K562 (cell line): ENCODE measurements at regions not wholly inside any gene's neighbourhood (a gene's known extent, or its start where the extent isn't known, plus 50 kb on each side); places are given as distances from the start of the nearest gene placed in this dataset.
A peak's percentile ranks its signal among the peaks of the same experiment; 100 is the strongest.

Experiments used
- ATAC-seq: fragments of 200-7000 bp; cut with Tn5 transposase; 3 replicates; pipeline ENCODE4 v1.9.1; 2020; ENCODE audit warnings: moderate library complexity
- BruUV-seq: library from RNA; stranded (reverse); fragments of 400-500 nt; replicated peaks from 2 replicates; lab custom pipeline; 2021; lab: Mats Ljungman, UMichigan
- CTCF ChIA-PET: fragments of 300-600 bp; formaldehyde crosslinking; extraction: SDS; loops from one replicate; lab custom pipeline; 2021; ENCODE audit warnings: low intra/inter-chr PET ratio; lab: Yijun Ruan, JAX
- POLR2A ChIA-PET: fragments of 300-600, 350-650 bp; sonication (Branson Sonifier 250); formaldehyde crosslinking; extraction: SDS; loops from one replicate; lab custom pipeline; 2021; ENCODE audit warnings: antibody characterized with exemption, inconsistent platforms; lab: Yijun Ruan, JAX
- DNase-seq, 4 experiments: peaks; one replicate each; pipeline versions ENCODE4 v3.0.0 to v3.0.0-alpha.2; 2011 to 2018; ENCODE audit warnings: low spot score in 3 of 4, mixed read lengths in 3 of 4; ENCODE audit errors: extremely low read depth in 1 of 4
- FAIRE-seq: peaks from 2 replicates; lab custom pipeline; 2011; peaks lifted over from hg19 to GRCh38; lab: Jason Lieb, UNC
- H2AFZ ChIP-seq: 2 replicates; pipeline ENCODE4 v1.6.0; 2011; ENCODE audit warnings: low read depth, low read length, control low read depth, inconsistent platforms
- H3K27ac ChIP-seq: fragments of 200-600 bp; 3 replicates; pipeline ENCODE4 v1.8.0; 2011; ENCODE audit warnings: low read depth, mild to moderate bottlenecking, control low read depth, inconsistent platforms, low read length, moderate library complexity, mixed read lengths; ENCODE audit errors: extremely low read depth
- H3K27me3 ChIP-seq, 2 experiments: fragments of 300-600 bp in 1 of 2; 2 replicates in 1 of 2; 3 replicates in 1 of 2; pipeline versions ENCODE4 v1.6.0 to v1.8.0; 2011; ENCODE audit warnings: inconsistent platforms in 2 of 2, low read length in 2 of 2, mild to moderate bottlenecking in 1 of 2, mixed read lengths in 1 of 2, moderate library complexity in 1 of 2; ENCODE audit not compliant: control insufficient read depth in 2 of 2, insufficient read depth in 2 of 2
- H3K36me3 ChIP-seq: fragments of 300-600 bp; 3 replicates; pipeline ENCODE4 v1.8.0; 2011; ENCODE audit warnings: mild to moderate bottlenecking, low read length, inconsistent platforms; ENCODE audit not compliant: control insufficient read depth, insufficient read depth
- H3K4me1 ChIP-seq, 2 experiments: fragments of 200-600 bp in 1 of 2; replicated peaks in 1 of 2; 2 replicates in 1 of 2; 3 replicates in 1 of 2; pipeline versions ENCODE4 v1.5.1 to v1.8.0; 2011; ENCODE audit warnings: inconsistent platforms in 2 of 2, low read length in 2 of 2, mild to moderate bottlenecking in 1 of 2, mixed read lengths in 1 of 2, moderate library complexity in 1 of 2; ENCODE audit not compliant: control insufficient read depth in 2 of 2, insufficient read depth in 2 of 2
- H3K4me2 ChIP-seq: 2 replicates; pipeline ENCODE4 v1.6.1; 2011; ENCODE audit warnings: low read length, control low read depth, inconsistent platforms, mixed read lengths; ENCODE audit not compliant: insufficient read depth
- H3K4me3 ChIP-seq: fragments of 200-600 bp; sonication (generic), shearing (Covaris generic); 2 replicates; pipeline ENCODE4 v1.5.1; 2016; ENCODE audit warnings: control low read depth, inconsistent platforms
- H3K79me2 ChIP-seq: fragments of 200-600 bp; 3 replicates; pipeline ENCODE4 v1.8.0; 2011; ENCODE audit warnings: low read length, inconsistent platforms; ENCODE audit not compliant: control insufficient read depth, insufficient read depth
- H3K9ac ChIP-seq, 2 experiments: 2 replicates each; pipeline versions ENCODE4 v1.6.0 to v1.6.1; 2011; ENCODE audit warnings: low read depth in 2 of 2, low read length in 2 of 2, control low read depth in 1 of 2, inconsistent platforms in 1 of 2, mild to moderate bottlenecking in 1 of 2, mixed read lengths in 1 of 2; ENCODE audit not compliant: insufficient read depth in 1 of 2
- H3K9me1 ChIP-seq: one replicate; pipeline ENCODE4 v1.6.0; 2011; ENCODE audit warnings: inconsistent platforms, mild to moderate bottlenecking, low read length, moderate library complexity; ENCODE audit not compliant: control insufficient read depth, insufficient read depth
- H3K9me3 ChIP-seq: replicated peaks from 2 replicates; pipeline ENCODE4 v1.5.1; 2011; ENCODE audit warnings: low read depth, low read length, inconsistent platforms; ENCODE audit not compliant: control insufficient read depth, insufficient read depth
- H4K20me1 ChIP-seq: replicated peaks from 2 replicates; pipeline ENCODE4 v1.6.1; 2011; ENCODE audit warnings: low read length, inconsistent platforms, mixed read lengths; ENCODE audit not compliant: control insufficient read depth, insufficient read depth
- CEBPB ChIP-seq: fragments of 450-650 bp; IDR thresholded peaks from 2 replicates; pipeline ENCODE4 v1.6.1; 2016; ENCODE audit warnings: missing genetic modification characterization, missing compliant biosample characterization
- CHD2 ChIP-seq: IDR thresholded peaks from 2 replicates; pipeline ENCODE4 v1.6.1; 2011; ENCODE audit warnings: low read depth, low read length
- CTBP1 ChIP-seq: fragments of 450-650 bp; IDR thresholded peaks from 2 replicates; pipeline ENCODE4 v1.6.1; 2016; ENCODE audit warnings: borderline replicate concordance
- IRF2 ChIP-seq: sonication (generic); formaldehyde crosslinking; IDR thresholded peaks from 2 replicates; pipeline ENCODE4 v1.8.1; 2022; ENCODE audit warnings: mild to moderate bottlenecking, missing genetic modification reagents
- NFRKB ChIP-seq: fragments of 450-650 bp; IDR thresholded peaks from 2 replicates; pipeline ENCODE4 v1.6.1; 2016; ENCODE audit warnings: low read depth
- OTX1 ChIP-seq: fragments of 450-650 bp; formaldehyde crosslinking; IDR thresholded peaks from 2 replicates; pipeline ENCODE4 v1.4.0; 2022; ENCODE audit warnings: mild to moderate bottlenecking
- POLR2B ChIP-seq: fragments of 450-650 bp; IDR thresholded peaks from 2 replicates; pipeline ENCODE4 v1.6.1; 2018; ENCODE audit warnings: low read depth; ENCODE audit not compliant: partially characterized antibody
- RAD21 ChIP-seq, 2 experiments: fragments of 250-450 bp in 1 of 2; fragments of 450-650 bp in 1 of 2; sonication (Bioruptor Pico) in 1 of 2; formaldehyde crosslinking in 1 of 2; IDR thresholded peaks in 1 of 2; conservative IDR thresholded peaks in 1 of 2; 2 replicates each; pipeline versions ENCODE4 v1.4.0 to v1.8.0; 2020 to 2022; ENCODE audit warnings: mild to moderate bottlenecking in 2 of 2, moderate library complexity in 1 of 2
- RBM15 ChIP-seq: fragments of 200-400 bp; formaldehyde crosslinking; IDR thresholded peaks from 2 replicates; pipeline ENCODE4 v1.6.1; 2018; ENCODE audit warnings: mild to moderate bottlenecking, low read length, moderate library complexity; ENCODE audit not compliant: insufficient read depth
- ZFP36 ChIP-seq: fragments of 150-350 bp; IDR thresholded peaks from 2 replicates; pipeline ENCODE4 v1.6.1; 2018; ENCODE audit warnings: low read length, low read depth; ENCODE audit not compliant: partially characterized antibody
- ZNF445 ChIP-seq: fragments of 250-450 bp; sonication (Bioruptor Pico); IDR thresholded peaks from 2 replicates; pipeline ENCODE4 v1.4.0; 2020; ENCODE audit warnings: low read depth, mild to moderate bottlenecking, moderate library complexity
- WGBS: fragments of 100-300 bp; shearing (Covaris generic); methylation state at CpG from one replicate; pipeline ENCODE4 v1.1.6; 2016; ENCODE audit warnings: low coverage, mixed read lengths; ENCODE audit not compliant: insufficient coverage; ENCODE audit errors: missing lambda C conversion rate; 5-methylcytosine and 5-hydroxymethylcytosine counted together
- in situ Hi-C: fragments of 300-500 bp; cut with MboI; formaldehyde crosslinking; loops from 4 replicates; pipeline ENCODE4 v1.15.0; 2018; ENCODE audit warnings: inconsistent platforms, mixed read lengths
- intact Hi-C: fragments of 100-400 bp; cut with micrococcal nuclease; formaldehyde crosslinking; loops from 2 replicates; pipeline ENCODE4 v1.14.2; 2022
- TF ChIP-seq, protein P1 (sequence below): fragments of 150-350 bp; conservative IDR thresholded peaks from 2 replicates; pipeline ENCODE4 v1.6.1; 2014; ENCODE audit warnings: low read length
- TF ChIP-seq, protein P2 (sequence below), 3 experiments: IDR thresholded peaks in 2 of 3; conservative IDR thresholded peaks in 1 of 3; 2 replicates each; pipeline ENCODE4 v1.5.1; 2011 to 2012; ENCODE audit warnings: low read length in 3 of 3, mild to moderate bottlenecking in 3 of 3, control low read depth in 2 of 3, improper control_type of control experiment in 1 of 3, inconsistent platforms in 1 of 3, low read depth in 1 of 3, mixed read lengths in 1 of 3, moderate library complexity in 1 of 3; ENCODE audit not compliant: insufficient read depth in 2 of 3

DNA sequence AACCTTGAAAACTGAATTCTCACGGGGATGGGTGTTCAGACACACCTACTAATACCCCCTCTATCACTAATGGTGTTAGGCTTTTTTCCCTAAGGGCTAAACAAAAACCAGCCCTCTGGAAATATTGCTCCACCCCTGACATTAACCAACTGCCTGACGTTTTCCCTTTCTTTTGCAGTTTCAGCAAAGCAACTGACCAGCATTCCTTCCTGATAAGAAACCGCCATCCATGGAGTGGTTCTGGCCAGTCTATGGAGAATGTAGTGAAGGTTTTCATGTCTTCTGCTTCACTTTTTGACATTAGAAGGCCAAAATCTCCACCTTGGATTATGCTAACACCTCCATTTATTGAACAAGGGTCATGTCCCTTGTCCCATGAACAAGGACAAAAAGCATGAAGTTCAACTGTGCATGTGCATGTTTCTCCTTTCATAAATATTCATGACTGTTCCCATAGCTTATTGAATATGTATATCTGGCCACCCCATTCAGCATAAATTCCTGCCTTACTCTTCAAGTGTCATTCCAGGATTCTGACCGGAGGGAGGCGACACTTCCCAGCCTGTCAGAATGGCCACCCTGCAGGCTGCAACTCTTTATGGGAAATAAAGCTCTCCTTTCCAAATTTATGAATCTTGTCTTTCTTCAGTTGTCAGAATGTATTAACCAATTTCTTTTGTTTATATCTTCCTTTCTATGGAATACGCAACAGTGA is 314.3 kb downstream of the HHIPL2 start:
- no peaks in the 10 kb centered on the region for H3K36me3 ChIP-seq
- no peak overlapping the region for H3K4me2 ChIP-seq
- no peaks in the 10 kb centered on the region for H3K4me1 ChIP-seq
- FAIRE-seq (peak; percentile 57), ATAC-seq (peak; percentile 78), DNase-seq (peak in 1 of 4 experiments; percentile 25)
- CTCF ChIA-PET = interaction anchor here (0.7 kb wide), 1 partner anchor 153 kb away, joined by 4 read pairs; no protein-coding TSS in a partner anchor
- in situ Hi-C loops (no loop called here), intact Hi-C loops (loop anchor here (2.0 to 5.0 kb wide), 2 partner anchors 154 to 221 kb away; no protein-coding TSS in a partner anchor)
- no peak overlapping the region for H2AFZ ChIP-seq
- H3K27ac ChIP-seq = no peak overlapping the region
- WGBS = 5% methylated on average over 6 of the region's 6 CpGs
- H3K9me1 ChIP-seq = no peaks in the 10 kb centered on the region
- no peak overlapping the region for H3K9ac ChIP-seq
- no peaks in the 10 kb centered on the region for H3K27me3 ChIP-seq
- POLR2A ChIA-PET = no interaction called here
- no peaks in the 10 kb centered on the region for H3K9me3 ChIP-seq
- H3K4me3 ChIP-seq = no peak overlapping the region
- no peaks in the 10 kb centered on the region for H4K20me1 ChIP-seq
- no TSS peak for BruUV-seq
- no peaks in the 10 kb centered on the region for H3K79me2 ChIP-seq
- TF ChIP-seq, protein P1, sequence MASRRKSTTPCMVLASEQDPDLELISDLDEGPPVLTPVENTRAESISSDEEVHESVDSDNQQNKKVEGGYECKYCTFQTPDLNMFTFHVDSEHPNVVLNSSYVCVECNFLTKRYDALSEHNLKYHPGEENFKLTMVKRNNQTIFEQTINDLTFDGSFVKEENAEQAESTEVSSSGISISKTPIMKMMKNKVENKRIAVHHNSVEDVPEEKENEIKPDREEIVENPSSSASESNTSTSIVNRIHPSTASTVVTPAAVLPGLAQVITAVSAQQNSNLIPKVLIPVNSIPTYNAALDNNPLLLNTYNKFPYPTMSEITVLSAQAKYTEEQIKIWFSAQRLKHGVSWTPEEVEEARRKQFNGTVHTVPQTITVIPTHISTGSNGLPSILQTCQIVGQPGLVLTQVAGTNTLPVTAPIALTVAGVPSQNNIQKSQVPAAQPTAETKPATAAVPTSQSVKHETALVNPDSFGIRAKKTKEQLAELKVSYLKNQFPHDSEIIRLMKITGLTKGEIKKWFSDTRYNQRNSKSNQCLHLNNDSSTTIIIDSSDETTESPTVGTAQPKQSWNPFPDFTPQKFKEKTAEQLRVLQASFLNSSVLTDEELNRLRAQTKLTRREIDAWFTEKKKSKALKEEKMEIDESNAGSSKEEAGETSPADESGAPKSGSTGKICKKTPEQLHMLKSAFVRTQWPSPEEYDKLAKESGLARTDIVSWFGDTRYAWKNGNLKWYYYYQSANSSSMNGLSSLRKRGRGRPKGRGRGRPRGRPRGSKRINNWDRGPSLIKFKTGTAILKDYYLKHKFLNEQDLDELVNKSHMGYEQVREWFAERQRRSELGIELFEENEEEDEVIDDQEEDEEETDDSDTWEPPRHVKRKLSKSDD = no peak
- TF ChIP-seq OTX1 = no peak
- TF ChIP-seq CTBP1 = no peak
- no peak for TF ChIP-seq CHD2
- no peak for TF ChIP-seq POLR2B
- no peak for TF ChIP-seq CEBPB
- no peak for TF ChIP-seq IRF2
- TF ChIP-seq, protein P2, sequence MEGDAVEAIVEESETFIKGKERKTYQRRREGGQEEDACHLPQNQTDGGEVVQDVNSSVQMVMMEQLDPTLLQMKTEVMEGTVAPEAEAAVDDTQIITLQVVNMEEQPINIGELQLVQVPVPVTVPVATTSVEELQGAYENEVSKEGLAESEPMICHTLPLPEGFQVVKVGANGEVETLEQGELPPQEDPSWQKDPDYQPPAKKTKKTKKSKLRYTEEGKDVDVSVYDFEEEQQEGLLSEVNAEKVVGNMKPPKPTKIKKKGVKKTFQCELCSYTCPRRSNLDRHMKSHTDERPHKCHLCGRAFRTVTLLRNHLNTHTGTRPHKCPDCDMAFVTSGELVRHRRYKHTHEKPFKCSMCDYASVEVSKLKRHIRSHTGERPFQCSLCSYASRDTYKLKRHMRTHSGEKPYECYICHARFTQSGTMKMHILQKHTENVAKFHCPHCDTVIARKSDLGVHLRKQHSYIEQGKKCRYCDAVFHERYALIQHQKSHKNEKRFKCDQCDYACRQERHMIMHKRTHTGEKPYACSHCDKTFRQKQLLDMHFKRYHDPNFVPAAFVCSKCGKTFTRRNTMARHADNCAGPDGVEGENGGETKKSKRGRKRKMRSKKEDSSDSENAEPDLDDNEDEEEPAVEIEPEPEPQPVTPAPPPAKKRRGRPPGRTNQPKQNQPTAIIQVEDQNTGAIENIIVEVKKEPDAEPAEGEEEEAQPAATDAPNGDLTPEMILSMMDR (IDR thresholded peaks at IDR 0.05 in 2 of 3, conservative IDR thresholded peaks at IDR 0.05 in 1 of 3; ENCODE audit: insufficient read depth in 2 of 3, low read depth in 1 of 3, low read length in 3 of 3) = peak; percentile 35 to 53 (median 46); a peak in 4 of 6 replicates
- TF ChIP-seq ZNF445 (CRISPR knock-in tag) = no peak
- peak; percentile 79 to 84 for TF ChIP-seq RAD21 (CRISPR knock-in tag; conservative IDR thresholded peaks at IDR 0.05 in 1 of 2, IDR thresholded peaks at IDR 0.05 in 1 of 2)
- TF ChIP-seq NFRKB = no peak
- no peak for TF ChIP-seq ZFP36
- no peak for TF ChIP-seq RBM15
